HT1080 (cell line): ENCODE measurements at regions not wholly inside any gene's neighbourhood (a gene's known extent, or its start where the extent isn't known, plus 50 kb on each side); places are given as distances from the start of the nearest gene placed in this dataset.

ENCODE experiments used
- DNase-seq: peaks from one replicate; pipeline ENCODE4 v3.0.0-alpha.2; 2015; ENCODE audit warnings: low read depth

GRCh38 chr5:30749971-30750370 is 443.5 kb upstream of the CDH6 start:
- DNase-seq: peak; percentile 60

DNA sequence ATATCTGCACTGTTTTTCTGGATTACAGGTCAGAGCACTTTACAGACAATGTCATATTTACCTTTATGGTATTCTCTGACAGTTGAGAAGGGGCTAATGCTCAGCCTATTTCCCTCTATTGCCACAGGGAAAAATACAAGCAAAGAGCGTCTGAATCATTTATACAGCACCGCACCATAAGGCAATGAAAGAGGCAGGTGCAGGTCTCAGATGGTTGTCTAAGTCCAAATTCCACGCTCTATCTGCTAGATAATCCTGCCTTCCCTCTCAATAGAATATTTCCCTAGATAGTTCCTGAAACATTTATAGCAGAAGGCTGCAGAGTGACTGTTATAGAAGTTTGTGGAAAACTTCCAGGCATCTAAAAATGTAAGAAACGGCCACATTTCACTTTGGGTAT is 446.1 kb upstream of the CDH6 start:
- DNase-seq: no peak

DNA sequence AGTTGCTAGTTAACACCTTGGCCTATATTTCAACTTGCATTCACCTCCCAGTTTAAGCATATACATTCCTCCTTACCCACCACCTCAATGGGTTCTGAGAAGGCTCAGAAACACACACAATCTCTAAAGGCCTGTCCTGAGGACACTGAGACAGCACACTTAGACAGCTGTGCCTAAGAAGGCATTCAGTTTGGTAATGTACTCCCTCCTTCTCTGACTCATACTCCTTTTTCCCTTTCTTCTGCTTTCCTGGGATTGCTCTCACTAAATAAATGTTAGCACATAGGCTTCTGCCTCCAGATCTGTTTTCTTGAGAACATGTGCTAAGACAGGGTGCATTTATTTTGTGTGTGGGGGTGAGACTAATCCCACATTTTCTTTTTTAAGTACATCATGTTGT is 456.8 kb upstream of the CDH6 start:
- DNase-seq: no peak

DNA sequence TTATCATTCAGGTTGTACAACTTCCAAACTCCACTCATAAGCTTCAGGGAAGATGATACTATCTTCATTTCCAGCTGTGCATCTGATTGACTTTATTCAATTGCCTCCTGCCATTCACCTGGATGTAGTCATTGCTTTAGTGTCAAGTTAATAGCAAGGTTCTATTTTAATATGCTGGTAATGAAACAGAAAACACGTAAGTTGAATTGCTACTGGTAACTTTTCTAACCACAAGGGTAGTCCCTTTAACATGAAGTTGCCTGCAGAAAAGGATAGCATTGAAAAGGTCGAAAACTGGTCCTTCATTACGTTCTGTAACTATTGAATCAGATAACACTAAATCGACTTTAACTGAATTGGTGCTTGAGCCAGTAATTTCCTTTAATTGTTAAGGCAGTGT is 459.4 kb upstream of the CDH6 start:
- DNase-seq: no peak

GRCh38 chr5:30725073-30725472 is 468.4 kb upstream of the CDH6 start:
- no peak for DNase-seq

- DNase-seq: no peak
Measured at GRCh38 chr5:30698217-30698616, 495.3 kb upstream of the CDH6 start.

- no peak for DNase-seq
Measured at GRCh38 chr5:30693326-30693725, 500.2 kb upstream of the CDH6 start.

DNA sequence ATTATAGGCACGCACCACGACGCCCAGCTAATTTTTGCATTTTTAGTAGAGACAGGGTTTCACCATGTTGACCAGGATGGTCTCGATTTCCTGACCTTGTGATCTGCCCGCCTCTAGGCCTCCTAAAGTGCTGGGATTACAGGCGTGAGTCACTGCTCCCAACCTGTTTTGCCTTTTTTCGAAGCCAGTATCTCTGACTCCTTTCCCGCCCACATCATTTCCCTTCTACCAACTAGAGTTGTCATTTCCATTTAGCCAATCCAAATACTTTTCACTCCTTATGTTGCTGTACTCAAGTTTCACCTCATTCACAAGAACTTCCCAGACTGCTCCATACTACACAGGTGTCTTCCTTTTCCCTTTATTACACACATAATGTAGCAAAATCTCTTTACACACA is 502.6 kb upstream of the CDH6 start:
- DNase-seq: peak; percentile 39

DNA sequence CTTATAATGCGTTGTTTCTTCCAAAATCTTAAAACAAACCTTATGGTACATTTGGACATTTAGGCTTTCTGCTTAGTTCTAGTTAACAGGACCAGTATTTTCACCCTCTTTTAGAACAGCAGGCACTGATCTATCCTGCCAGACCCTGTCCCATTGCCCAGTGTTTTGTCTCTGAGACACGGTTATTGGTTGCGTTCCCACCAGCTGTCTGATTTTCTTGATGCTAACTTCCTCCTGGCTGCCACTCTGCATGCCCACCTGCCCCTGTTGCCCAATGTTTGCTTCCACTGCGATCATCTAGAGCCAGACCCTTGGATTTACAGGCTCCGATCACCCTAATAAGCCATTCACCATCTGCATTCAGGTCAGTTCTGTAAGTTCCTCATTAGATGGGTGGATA is 506.0 kb upstream of the CDH6 start:
- no peak for DNase-seq

GRCh38 chr5:30686530-30686929 is 507.0 kb upstream of the CDH6 start:
- no peak for DNase-seq

DNA sequence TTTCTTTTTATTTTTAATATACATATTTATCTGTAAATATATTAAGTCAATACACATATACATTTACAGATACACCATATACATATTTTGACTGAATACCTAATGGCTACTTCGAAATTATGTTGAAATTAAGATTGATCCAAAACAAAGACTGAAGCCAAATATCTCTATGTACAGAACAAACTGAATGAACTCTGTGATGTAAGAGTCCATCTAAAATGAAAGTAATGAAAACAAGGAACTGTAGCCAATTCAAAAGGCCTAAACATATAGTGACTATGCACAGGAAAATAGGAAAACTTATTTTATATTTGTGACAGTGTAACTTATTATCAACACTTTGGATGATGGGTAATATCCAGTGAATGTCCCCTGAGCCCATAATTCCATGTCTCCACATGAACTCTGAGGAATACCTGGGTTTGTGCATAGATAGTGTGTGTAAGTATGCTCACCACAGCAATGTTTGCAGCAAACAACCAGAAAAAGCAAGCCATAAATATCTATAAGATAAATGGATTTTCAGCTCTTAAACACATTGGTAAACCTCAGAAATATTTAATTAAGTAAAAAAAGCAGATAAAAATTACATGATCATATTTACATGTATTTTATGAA is 517.2 kb upstream of the CDH6 start:
- DNase-seq: no peak

DNA sequence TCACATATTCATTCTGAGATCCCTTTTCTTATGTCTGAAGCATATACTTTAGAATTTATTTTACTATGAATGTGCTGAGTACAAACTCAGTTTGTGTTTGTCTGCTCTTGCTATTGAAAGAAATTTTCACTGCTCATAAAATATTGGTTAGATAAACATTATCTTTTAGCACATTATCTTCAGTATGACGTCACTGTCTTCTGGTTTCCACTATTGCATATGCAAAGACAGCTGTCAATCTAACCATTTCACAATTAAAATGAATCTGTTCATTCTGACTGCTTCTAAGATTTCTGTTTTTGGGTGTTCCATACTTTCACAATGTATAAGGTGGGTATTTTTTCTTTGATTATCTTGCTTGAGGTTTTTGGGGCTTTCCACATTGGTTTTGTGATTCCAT is 526.2 kb upstream of the CDH6 start:
- DNase-seq: no peak

- no peak for DNase-seq
Measured at GRCh38 chr5:30663536-30663935, 530.0 kb upstream of the CDH6 start.

DNA sequence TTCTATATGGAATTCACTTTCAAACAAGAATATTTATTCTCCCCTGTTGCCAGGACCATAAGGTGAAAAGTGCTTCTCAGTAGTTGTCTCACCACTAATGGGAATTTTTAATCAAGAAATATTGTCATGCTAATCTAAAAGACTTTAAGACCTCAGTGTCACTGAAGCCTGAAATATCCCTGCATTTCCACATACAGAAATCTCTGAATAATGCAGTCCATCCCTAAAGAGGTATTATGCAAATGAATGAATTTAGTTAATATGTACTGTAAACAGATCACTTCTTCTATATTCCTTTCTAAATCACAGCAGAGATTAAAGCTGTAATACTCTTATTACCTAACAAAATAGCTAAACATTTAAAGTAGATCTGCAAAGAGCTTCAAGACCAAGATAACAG is 531.1 kb upstream of the CDH6 start:
- no peak for DNase-seq

GRCh38 chr5:30661730-30662129 is 531.8 kb upstream of the CDH6 start:
- no peak for DNase-seq

GRCh38 chr5:30659417-30659816 is 534.1 kb upstream of the CDH6 start:
- DNase-seq: no peak

GRCh38 chr5:30650311-30650710 is 543.2 kb upstream of the CDH6 start:
- no peak for DNase-seq

GRCh38 chr5:30638899-30639298 is 554.6 kb upstream of the CDH6 start:
- DNase-seq: no peak

DNA sequence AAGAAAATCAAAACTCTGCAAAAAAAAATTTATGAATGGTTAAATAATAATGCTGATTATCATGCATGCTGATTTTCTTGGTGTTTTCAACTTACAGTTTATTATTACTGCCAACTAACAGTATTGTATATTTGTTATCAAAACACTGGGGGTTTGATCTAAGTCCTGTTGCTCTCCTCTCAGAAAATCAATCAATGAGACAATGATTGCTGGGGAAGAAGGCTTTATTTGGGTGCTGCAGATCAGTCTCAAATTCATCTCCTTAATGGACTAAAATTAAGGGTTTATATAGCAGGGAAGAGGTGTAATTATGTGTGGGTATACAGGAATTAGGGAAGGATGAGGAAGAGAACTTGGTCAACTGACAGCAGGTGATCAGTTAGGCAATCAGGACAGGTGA is 565.5 kb upstream of the CDH6 start:
- DNase-seq: no peak

DNA sequence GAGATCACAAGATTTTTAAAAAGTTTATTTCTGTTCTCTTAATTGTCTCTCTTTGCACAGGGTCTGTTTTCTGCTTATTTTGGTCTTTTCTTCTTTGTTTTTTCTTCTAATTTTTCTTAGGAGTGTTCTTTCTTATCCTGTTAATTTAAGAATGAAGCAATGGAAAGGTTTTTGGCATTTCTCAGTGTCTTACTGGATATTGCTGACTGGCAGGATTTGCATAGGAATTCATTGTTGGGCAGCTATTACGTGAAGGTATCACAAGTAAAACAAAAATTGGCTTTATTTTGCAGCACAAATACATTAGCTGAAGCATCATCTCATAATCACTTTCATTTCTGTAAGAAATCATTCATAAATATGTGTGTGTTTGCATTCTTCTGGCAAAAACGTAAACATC is 566.9 kb upstream of the CDH6 start:
- no peak for DNase-seq

GRCh38 chr5:30620481-30621085 is 572.9 kb upstream of the CDH6 start:
- DNase-seq: no peak

DNA sequence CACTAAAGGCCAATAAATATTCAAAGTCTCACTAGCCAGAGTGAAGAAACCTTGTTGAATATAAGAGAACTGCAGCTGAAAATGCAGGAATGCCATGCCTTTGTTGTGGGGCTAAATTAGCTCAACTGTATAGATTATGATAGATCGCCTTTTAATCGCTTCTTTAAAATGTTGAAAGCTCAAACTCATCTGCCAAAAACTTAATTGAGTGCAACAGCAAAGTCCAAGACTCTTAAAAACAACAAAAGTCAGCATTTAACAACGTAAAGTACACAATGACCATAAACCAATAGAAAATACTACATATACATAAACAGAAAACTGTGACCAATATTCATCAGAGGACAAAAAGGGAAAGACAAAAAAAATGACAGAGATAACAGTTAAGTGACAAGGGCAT is 585.0 kb upstream of the CDH6 start:
- no peak for DNase-seq

DNA sequence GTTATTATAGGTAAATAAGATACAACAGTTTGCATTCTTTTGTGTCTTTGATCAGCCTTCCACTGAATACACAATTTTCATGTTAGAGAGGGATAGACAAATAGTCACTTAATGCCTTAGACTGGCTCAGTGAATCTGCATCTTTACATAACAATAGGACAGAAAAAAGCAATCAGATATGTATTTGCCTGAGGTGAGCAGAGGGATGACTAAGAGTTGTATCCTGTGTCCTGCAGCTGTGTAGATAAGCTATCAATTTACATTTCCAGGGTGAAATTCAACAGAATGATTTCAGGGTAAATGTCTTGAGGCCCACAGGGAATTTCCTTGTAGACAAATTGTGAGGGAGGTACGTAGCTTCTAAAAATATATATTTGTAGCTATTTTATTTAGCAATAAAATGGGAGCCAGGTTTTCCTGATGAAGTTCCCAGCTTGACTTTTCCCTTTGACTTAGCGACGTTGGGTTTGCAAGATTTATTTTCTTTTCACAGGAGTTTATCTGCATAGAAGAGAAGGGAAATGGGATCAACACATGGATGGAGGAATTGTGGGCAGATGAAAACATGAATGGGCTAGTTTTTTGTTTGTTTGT is 586.1 kb upstream of the CDH6 start:
- DNase-seq: peak; percentile 32
